T47D (cell line): ENCODE measurements at regions not wholly inside any gene's neighbourhood (a gene's known extent, or its start where the extent isn't known, plus 50 kb on each side); places are given as distances from the start of the nearest gene placed in this dataset.

Experiments used
- DNase-seq, 2 experiments: peaks; one replicate each; pipeline versions ENCODE4 v3.0.0 to v3.0.0-alpha.2; 2011 to 2012; ENCODE audit warnings: low read depth in 1 of 2, low spot score in 1 of 2
- JUND ChIP-seq: IDR thresholded peaks from 2 replicates; pipeline ENCODE4 v1.6.1; 2012; ENCODE audit warnings: low read depth
- in situ Hi-C: cut with HindIII; loops from 2 replicates; pipeline ENCODE4 v1.10.0; 2016; ENCODE audit warnings: low sequenced_read_pairs, low pct_unique_long_range_greater_than_20kb

GRCh38 chr19:30671622-30672051 is 299.5 kb downstream of the ZNF536 start:
- no peak for DNase-seq
- in situ Hi-C loops, result no loop called here

GRCh38 chr19:30671367-30671619 is 299.1 kb downstream of the ZNF536 start:
- TF ChIP-seq JUND, result no peak
- DNase-seq, result no peak
- in situ Hi-C loops, result no loop called here

More at GRCh38 chr19:30671622-30672051, 299.5 kb downstream of the ZNF536 start:
- TF ChIP-seq JUND, result no peak

GRCh38 chr19:30670562-30671366 is 298.6 kb downstream of the ZNF536 start:
- no peak for DNase-seq
- TF ChIP-seq JUND, result no peak
- in situ Hi-C loops, result no loop called here

GRCh38 chr19:30670011-30670329 is 297.8 kb downstream of the ZNF536 start:
- no peak for DNase-seq
- in situ Hi-C loops, result no loop called here
- TF ChIP-seq JUND, result no peak

- in situ Hi-C loops, result no loop called here
- no peak for TF ChIP-seq JUND
- peak in 1 of 2 experiments; percentile 54 for DNase-seq
Observed at GRCh38 chr19:30669329-30670010, 297.3 kb downstream of the ZNF536 start.

- in situ Hi-C loops, result no loop called here
- no peak for TF ChIP-seq JUND
- no peak for DNase-seq
Observed at GRCh38 chr19:30668521-30669155, 296.5 kb downstream of the ZNF536 start.

- in situ Hi-C loops, result no loop called here
- DNase-seq, result no peak
- no peak for TF ChIP-seq JUND
Observed at GRCh38 chr19:30667746-30668145, 295.6 kb downstream of the ZNF536 start.

GRCh38 chr19:30667227-30667626 is 295.0 kb downstream of the ZNF536 start:
- in situ Hi-C loops, result no loop called here
- no peak for TF ChIP-seq JUND
- DNase-seq, result no peak

GRCh38 chr19:30666301-30666803 is 294.2 kb downstream of the ZNF536 start:
- in situ Hi-C loops, result no loop called here
- DNase-seq, result peak in 1 of 2 experiments; percentile 39
- TF ChIP-seq JUND, result no peak

- no peak for TF ChIP-seq JUND
- no peak for DNase-seq
- in situ Hi-C loops, result no loop called here
Observed at GRCh38 chr19:30665449-30665848, 293.3 kb downstream of the ZNF536 start.

- DNase-seq, result no peak
- TF ChIP-seq JUND, result no peak
- in situ Hi-C loops, result no loop called here
Observed at GRCh38 chr19:30663611-30664174, 291.5 kb downstream of the ZNF536 start.

GRCh38 chr19:30662211-30662861 is 290.2 kb downstream of the ZNF536 start:
- DNase-seq, result no peak
- no peak for TF ChIP-seq JUND

GRCh38 chr19:30659638-30660037 is 287.5 kb downstream of the ZNF536 start:
- no peak for DNase-seq
- in situ Hi-C loops, result no loop called here
- no peak for TF ChIP-seq JUND

More at GRCh38 chr19:30662211-30662861, 290.2 kb downstream of the ZNF536 start:
- in situ Hi-C loops, result no loop called here
